ENCODE measurements at regions not wholly inside any gene's neighbourhood (a gene's known extent, or its start where the extent isn't known, plus 50 kb on each side); places are given as distances from the start of the nearest gene placed in this dataset.

GRCh38 chr3:194218646-194219453 is 82.9 kb downstream of the HES1 start:
- no peak for DNase-seq (ENCODE audit: low read depth in 2 of 3, low spot score in 2 of 3)

GRCh38 chr3:194219826-194220410 is 84.0 kb downstream of the HES1 start:
- no peak for DNase-seq (ENCODE audit: low read depth in 2 of 3, low spot score in 2 of 3)

- no peak for DNase-seq (ENCODE audit: low read depth in 2 of 3, low spot score in 2 of 3)
Measured at GRCh38 chr3:194220901-194221326, 85.0 kb downstream of the HES1 start.

DNA sequence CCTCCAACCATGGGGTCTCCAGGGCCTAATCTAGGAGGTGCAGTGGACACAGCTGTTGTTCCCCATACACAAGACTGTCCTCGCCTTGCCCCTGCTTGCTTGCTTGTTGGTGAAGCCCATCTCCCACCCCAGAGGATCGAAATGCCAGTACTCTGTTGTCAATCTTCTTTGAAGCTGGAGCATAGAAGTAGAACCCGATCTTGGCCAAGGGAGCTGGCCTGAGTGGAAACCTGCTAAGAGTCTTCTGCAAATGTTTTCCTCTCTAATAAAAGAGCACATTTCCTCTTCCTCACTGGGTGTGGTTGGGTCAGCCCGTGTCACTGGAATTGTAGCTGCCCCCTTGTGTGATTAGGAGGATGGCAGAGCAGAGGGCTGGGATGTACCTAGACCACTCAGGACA is 85.4 kb downstream of the HES1 start:
- no peak for DNase-seq (ENCODE audit: low read depth in 2 of 3, low spot score in 2 of 3)

- no peak for DNase-seq (ENCODE audit: low read depth in 2 of 3, low spot score in 2 of 3)
Measured at GRCh38 chr3:194223951-194224350, 88.0 kb downstream of the HES1 start.

GRCh38 chr3:194224471-194225417 is 88.8 kb downstream of the HES1 start:
- DNase-seq (ENCODE audit: low read depth in 2 of 3, low spot score in 2 of 3), result no peak

DNA sequence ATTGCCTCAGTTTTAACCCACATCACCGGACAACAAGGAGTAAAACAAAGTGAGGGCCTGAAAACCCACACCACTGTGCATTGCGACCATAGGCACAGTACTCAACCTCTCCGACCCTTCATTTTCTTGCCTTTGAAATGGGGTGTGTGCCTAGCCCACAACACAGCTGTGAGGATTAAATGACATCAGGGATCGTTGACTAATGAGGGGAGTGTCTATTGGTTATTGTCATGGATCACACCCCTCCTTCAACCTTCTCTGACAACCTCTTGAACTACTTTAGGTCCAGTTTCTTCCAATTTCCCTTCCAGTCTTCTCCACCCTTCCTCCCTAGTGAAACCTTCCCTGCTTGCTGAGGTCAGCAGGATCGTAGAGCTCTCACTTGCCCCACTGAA is 89.5 kb downstream of the HES1 start:
- no peak for DNase-seq (ENCODE audit: low read depth in 2 of 3, low spot score in 2 of 3)

DNA sequence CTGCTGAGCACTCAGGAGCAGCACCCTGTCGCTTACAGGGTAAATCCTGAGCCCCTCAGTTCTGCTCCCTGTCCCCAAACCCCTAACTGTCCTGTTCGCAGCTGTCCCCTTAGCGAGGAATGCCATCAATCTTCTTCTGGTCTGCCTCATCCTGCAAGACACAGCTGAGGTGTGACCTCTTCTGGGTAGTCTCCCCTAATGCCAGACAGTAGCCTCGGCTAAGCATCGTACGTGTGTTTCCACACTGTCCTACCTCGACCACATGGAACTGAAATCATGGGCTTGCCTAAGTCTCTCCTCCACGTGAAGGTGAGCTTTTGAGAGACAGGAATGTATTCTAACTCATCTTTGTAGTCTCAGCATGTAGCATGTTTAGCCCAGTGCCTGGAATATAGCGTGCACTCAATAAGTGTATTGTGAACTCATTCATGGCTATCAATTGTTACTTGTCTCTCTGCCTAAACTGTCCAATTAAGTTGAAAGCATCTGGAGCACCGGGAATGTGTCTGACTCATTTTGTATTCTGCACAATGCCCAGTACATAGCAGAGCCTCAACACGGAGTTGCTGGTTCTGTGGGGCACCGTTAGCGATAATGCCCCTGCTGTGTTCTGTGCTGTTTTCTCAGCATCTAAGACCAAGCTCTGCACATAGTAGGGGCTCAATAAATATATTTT is 90.2 kb downstream of the HES1 start:
- no peak for DNase-seq (ENCODE audit: low read depth in 2 of 3, low spot score in 2 of 3)

GRCh38 chr3:194231929-194232832 is 96.2 kb downstream of the HES1 start:
- no peak for DNase-seq (ENCODE audit: low read depth in 2 of 3, low spot score in 2 of 3)

GRCh38 chr3:194233150-194233549 is 97.2 kb downstream of the HES1 start:
- DNase-seq (ENCODE audit: low read depth in 2 of 3, low spot score in 2 of 3), result no peak

DNA sequence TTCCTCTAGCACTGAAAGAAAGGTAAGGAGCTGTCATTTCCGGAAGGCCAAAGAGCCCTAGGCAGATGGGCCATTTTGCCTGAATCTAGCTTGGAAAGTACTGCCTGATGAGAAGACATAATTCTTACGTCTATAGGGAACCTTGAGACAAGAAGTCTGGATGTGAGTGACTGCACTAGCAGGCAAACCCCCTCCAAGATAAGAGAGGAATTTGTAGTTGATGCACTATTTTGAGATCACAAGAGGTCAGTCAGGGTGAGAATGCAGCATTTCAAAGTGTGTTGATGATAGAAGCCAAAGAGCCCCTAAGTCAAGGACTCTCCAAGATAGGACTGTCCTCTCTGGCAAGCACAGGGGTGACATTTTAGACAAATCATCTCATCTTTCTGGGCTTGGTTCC is 99.2 kb downstream of the HES1 start:
- DNase-seq (ENCODE audit: low read depth in 2 of 3, low spot score in 2 of 3), result no peak

- DNase-seq (ENCODE audit: low read depth in 2 of 3, low spot score in 2 of 3), result no peak
Measured at GRCh38 chr3:194237110-194237509, 101.2 kb downstream of the HES1 start.

- no peak for DNase-seq (ENCODE audit: low read depth in 2 of 3, low spot score in 2 of 3)
Measured at GRCh38 chr3:194240766-194241165, 104.8 kb downstream of the HES1 start.

GRCh38 chr3:194243172-194243837 is 107.4 kb downstream of the HES1 start:
- DNase-seq (ENCODE audit: low read depth in 2 of 3, low spot score in 2 of 3), result no peak

DNA sequence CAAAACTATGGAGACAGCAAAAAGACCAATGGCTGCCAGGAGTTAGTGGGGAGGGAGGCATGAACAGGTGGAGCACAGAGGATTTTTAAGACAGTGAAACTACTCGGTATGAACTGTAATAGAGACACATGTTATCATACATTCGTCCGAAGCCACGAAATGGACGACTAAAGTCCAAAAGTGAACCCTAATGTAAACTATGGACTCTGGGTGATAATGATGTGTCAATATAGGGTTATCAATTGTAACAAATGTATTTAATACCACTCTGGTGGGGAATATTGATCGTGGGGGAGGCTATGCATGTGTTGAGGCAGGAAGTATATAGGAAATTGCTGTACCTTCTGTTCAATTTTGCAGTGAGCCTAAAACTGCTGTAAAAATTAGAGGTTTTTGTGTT is 107.0 kb downstream of the CPN2 start:
- no peak for DNase-seq (ENCODE audit: low read depth in 2 of 3, low spot score in 2 of 3)

GRCh38 chr3:194245474-194245873 is 105.7 kb downstream of the CPN2 start:
- no peak for DNase-seq (ENCODE audit: low read depth in 2 of 3, low spot score in 2 of 3)

DNA sequence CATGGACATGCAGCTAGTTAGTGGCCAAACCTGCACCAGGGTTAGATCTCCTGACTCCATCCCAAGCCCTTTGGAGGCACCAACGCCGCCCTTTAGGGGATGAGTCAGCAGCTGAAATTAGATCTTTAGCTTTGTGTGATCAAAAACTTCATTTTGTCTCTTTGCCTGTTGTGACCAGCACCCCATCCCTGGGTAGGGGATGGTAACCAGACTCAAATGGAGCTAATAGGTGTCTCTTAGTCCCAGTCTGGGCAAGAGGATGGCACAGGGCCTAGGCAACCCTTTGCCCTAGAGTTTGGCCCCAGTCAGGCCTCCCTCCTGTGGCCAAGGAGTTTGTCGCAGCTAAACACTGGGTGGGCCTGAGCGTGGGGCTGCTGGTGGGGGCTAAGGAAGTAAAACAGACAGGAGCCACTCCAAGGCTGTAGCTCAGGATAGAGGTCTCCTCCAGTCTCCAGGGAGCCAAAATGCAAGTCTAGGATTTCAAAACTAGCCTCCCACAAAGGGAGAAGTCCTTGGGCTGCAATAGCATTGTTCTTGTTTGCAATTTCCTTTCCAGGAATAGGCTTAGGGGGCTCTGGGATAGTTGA is 105.1 kb downstream of the CPN2 start:
- DNase-seq (ENCODE audit: low read depth in 2 of 3, low spot score in 2 of 3), result no peak

DNA sequence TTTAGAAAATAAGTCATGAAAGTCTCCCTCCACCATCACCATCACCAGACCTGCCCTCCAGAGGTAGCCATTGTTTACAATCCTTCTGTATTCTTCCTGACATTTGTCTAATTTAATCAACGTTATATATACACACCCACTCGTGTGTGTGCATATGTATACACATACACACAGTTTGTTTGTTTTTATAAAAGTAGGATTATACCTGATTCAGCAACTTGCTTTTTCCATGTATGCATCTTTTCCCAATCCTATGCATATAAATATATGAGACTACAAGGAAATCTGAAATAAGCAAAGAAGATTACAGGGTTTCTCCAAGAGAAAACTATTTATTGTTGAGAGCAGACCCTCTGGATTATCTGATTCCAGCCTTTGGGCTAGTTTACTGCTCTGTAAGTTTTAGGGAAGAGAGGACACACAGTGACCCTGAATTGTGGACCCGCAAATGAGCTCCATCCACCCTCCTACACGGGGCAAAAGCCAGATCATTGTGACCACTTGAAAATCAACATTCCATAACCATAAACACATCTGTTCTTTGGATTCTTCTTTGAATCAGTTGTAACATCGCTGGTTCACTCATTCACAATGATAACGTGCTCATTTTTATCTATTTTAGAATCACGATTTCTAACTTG is 104.3 kb downstream of the CPN2 start:
- DNase-seq (ENCODE audit: low read depth in 2 of 3, low spot score in 2 of 3), result no peak

- DNase-seq (ENCODE audit: low read depth in 2 of 3, low spot score in 2 of 3), result no peak
Measured at GRCh38 chr3:194247350-194247740, 103.8 kb downstream of the CPN2 start.

Measured in activated CD8-positive, alpha-beta memory T cell treated with anti-CD3 and anti-CD28 coated beads for 48 hours (primary cell).